ENCODE measurements at regions not wholly inside any gene's neighbourhood (a gene's known extent, or its start where the extent isn't known, plus 50 kb on each side); places are given as distances from the start of the nearest gene placed in this dataset.
"Not testable (repeated sequence)": the region's sequence is repeated elsewhere in the genome, so short reads cannot be mapped to it uniquely, and the experiment has no call there.

- DNase-seq (ENCODE audit: low spot score), result no peak
These were observed 1245.6 kb upstream of the CELF4 start for GRCh38 chr18:38811209-38811608.

DNA sequence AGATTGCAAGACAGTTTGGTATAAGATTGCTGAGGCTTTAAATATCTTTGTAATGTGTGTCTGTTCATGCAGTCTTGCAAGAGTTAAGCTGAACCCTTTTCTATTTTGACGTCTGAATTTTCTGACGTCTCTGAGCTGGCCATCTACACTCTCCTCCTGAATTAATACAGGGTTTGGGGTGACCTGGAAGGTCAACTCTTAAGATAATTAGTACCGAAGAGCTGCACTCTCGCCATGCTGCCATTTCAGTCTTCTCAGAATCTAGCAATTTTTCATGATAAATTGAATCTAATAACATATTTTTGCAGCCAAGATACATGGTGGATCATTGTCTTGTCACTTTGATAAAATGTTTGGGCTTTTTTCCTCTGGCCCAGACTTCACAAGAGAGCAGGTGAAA is 1245.2 kb upstream of the CELF4 start:
- no peak for DNase-seq (ENCODE audit: low spot score)

DNA sequence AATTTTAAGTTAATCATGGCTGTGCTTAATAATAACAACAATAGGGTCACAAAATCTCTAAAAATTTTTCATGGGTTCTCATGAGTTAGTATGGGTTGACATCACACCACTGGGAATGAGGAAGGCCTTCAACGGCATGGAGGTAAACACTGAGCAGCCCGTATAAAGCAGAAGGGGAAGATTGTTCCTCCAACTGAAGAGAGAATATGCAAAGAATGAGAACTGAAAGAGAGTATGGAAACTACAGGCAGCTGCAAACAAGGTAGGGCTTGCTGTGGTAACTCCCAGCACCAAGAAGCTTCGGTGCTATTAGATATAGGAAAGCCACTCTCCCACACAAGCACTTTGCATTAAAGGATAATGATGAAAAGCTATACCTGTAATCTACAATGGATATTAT is 1242.3 kb upstream of the CELF4 start:
- no peak for DNase-seq (ENCODE audit: low spot score)

DNA sequence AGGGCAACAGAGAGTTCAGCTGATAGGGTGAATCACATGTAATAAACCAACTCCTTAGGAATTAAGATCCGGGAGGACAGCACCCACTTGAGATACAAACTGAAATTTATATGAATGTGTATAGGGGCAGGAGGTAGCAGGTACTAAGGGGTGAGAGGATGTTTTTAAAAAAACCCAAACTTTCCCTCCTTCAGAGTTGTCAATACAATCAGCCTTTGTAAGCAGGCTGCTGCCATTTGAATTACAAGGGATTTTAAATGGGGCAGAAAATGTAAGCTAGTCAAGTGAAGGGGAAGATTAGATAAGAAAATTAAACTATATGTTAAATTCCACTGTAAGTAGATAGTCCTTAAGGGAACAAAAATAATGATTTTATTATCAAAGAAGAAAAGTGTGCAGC is 1239.7 kb upstream of the CELF4 start:
- no peak for DNase-seq (ENCODE audit: low spot score)

GRCh38 chr18:38801640-38802039 is 1236.0 kb upstream of the CELF4 start:
- no peak for DNase-seq (ENCODE audit: low spot score)

- DNase-seq (ENCODE audit: low spot score), result no peak
These were observed 1231.2 kb upstream of the CELF4 start for GRCh38 chr18:38796762-38797161.

DNA sequence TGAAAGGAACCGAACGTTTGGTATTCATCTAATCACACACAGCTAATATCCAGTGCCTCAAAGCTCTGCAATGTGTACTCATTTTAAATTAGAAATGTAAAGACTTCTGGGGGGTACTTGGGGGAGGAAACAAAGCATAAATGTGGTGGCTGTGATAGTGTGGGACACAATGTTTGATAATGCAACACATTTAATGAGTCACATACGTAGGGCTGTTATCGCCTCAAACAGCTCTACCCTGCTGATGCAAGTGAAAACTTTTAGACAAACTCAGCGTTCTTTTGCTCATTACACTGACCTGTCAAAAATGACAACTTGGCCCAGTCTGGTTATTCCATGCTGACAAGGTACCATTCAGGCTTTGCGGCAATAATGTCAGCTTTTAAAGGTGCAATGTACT is 1227.1 kb upstream of the CELF4 start:
- no peak for DNase-seq (ENCODE audit: low spot score)

DNA sequence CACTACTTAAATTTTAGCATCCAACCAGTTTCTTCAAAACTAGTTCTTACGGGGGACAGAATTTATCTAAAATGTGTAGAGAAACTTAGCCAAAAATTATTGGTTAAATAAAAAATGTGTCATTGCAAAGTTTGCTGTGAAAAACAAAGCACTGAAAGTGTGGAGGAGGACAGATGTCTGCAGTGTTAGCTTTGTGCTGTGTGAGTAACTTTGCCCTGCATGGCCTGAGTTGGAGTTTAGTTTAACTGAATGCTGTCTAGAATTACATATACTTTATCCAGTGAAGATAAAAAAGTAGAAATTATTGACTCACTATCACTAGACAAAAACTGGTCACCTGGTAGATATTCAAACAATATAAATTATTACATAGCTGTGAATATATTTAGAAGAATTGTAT is 1225.2 kb upstream of the CELF4 start:
- DNase-seq (ENCODE audit: low spot score), result no peak

- DNase-seq (ENCODE audit: low spot score), result no peak
These were observed 1224.7 kb upstream of the CELF4 start for GRCh38 chr18:38790303-38790702.

- DNase-seq (ENCODE audit: low spot score), result no peak
These were observed 1223.5 kb upstream of the CELF4 start for GRCh38 chr18:38789141-38789540.

DNA sequence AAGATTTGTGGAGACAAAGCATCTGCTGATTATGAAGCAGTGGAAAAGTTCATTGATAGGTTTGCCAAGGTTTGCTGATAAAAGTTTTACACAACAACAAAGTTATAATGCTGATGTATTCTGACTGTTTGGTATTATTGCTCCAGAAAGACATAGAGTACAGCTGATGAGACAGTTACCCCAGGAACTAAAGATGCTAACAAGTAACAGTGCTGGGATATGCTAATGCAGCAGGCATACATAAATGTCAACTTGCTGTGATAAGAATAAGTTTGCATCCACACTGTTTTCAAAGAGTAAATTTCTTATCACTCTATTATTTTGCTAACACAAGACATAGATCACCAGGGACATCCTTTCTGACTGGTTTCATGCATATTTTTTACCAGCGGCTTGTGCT is 1221.3 kb upstream of the CELF4 start:
- DNase-seq (ENCODE audit: low spot score), result no peak

GRCh38 chr18:38771620-38772019 is 1206.0 kb upstream of the CELF4 start:
- not testable (repeated sequence) for DNase-seq (ENCODE audit: low spot score)

- DNase-seq (ENCODE audit: low spot score), result no peak
These were observed 1202.9 kb upstream of the CELF4 start for GRCh38 chr18:38768504-38768903.

- DNase-seq (ENCODE audit: low spot score), result no peak
These were observed 1193.9 kb upstream of the CELF4 start for GRCh38 chr18:38759457-38759856.

- DNase-seq (ENCODE audit: low spot score), result no peak
These were observed 1190.8 kb upstream of the CELF4 start for GRCh38 chr18:38756436-38756835.

DNA sequence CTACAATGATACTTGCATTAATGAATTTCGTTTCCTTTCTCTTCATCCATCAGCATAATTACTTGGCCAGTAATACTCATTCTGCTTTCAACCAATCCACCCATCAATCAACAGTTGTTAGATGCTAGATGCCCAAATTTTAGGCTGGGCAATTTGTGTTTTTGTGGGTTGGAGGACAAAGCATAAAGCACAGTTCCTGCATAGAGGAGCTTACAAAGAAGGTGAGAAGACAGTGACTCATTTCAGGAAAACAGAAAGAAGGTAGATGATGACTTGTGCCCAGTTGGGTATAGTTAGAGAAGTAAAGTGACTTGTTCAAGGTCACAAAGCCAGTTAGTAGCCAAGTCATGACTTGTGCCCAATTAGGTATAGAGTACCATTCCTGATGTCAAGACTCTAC is 1186.8 kb upstream of the CELF4 start:
- no peak for DNase-seq (ENCODE audit: low spot score)

DNA sequence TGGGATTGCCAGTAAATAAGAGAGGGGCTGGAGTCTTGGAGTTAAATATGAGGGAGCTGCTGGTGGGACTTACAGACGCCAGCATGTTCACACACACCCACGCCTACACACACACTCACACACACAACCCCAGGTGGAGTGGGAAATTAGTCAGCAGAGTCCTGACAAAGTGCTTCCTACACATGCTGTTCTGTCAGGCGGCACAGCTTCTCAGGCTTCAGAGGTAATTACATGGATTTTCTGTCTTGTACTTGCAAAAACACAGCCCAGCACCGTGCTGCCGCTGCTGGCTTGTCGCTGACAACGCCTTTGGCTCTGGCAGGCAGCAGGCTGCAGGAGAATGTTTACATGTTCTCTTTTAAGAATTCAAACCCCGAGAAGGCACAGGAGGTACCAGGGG is 1186.3 kb upstream of the CELF4 start:
- no peak for DNase-seq (ENCODE audit: low spot score)

- DNase-seq (ENCODE audit: low spot score), result no peak
These were observed 1185.6 kb upstream of the CELF4 start for GRCh38 chr18:38751211-38751610.

- DNase-seq (ENCODE audit: low spot score), result no peak
These were observed 1185.2 kb upstream of the CELF4 start for GRCh38 chr18:38750751-38751150.

GRCh38 chr18:38747153-38747552 is 1181.6 kb upstream of the CELF4 start:
- no peak for DNase-seq (ENCODE audit: low spot score)

- DNase-seq (ENCODE audit: low spot score), result not testable (repeated sequence)
These were observed 1154.6 kb upstream of the CELF4 start for GRCh38 chr18:38720181-38720580.

- no peak for DNase-seq (ENCODE audit: low spot score)
These were observed 1152.8 kb upstream of the CELF4 start for GRCh38 chr18:38718365-38718901.

GRCh38 chr18:38709122-38709521 is 1143.5 kb upstream of the CELF4 start:
- no peak for DNase-seq (ENCODE audit: low spot score)

DNA sequence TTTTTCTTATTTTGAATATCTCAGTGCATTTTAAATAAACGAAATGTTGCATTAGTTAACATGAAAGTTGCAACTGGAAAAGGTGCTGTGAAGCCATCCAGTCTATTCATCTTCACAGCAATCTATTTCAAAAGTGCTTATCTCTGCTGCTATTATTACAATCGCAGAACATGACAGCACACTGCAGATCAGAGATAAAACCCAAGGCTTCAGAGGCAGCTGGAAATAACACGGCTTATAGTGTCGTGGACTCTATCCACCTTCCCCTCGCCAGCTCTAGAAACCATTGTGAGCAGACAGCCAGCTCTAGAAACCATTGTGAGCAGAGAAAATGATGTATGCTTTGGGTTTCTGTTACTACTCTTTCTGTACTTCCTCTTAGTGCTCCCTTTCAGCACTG is 1140.8 kb upstream of the CELF4 start:
- DNase-seq (ENCODE audit: low spot score), result no peak

DNA sequence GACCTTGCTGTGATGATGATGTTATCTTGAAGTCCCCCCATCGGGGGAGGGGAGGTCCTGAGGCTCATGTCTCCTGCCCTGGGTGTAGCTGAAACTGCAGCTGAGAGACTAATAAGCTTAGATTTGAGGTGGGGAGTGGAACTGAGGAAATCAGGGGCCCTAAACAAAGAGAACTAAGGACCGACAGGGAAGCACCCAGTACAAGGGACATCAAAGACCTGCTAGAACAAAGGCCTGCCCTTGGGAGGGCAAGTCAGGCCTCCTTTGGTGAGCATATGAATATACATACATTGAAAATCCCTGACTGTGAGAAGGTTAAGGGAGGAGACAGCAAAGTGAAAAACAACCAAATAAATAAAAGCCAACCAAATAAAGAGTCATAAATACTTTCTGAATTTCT is 1132.5 kb upstream of the CELF4 start:
- DNase-seq (ENCODE audit: low spot score), result peak; percentile 30
